HG02852 (cell line): ENCODE measurements at regions not wholly inside any gene's neighbourhood (a gene's known extent, or its start where the extent isn't known, plus 50 kb on each side); places are given as distances from the start of the nearest gene placed in this dataset.
"Not testable (repeated sequence)": the region's sequence is repeated elsewhere in the genome, so short reads cannot be mapped to it uniquely, and the experiment has no call there.

Source experiments
- ATAC-seq: cut with Tn5 transposase; IDR thresholded peaks from one replicate; pipeline ENCODE4 v1.9.1; 2021; ENCODE audit warnings: mild to moderate bottlenecking, moderate library complexity; ENCODE audit not compliant: unreplicated experiment

DNA sequence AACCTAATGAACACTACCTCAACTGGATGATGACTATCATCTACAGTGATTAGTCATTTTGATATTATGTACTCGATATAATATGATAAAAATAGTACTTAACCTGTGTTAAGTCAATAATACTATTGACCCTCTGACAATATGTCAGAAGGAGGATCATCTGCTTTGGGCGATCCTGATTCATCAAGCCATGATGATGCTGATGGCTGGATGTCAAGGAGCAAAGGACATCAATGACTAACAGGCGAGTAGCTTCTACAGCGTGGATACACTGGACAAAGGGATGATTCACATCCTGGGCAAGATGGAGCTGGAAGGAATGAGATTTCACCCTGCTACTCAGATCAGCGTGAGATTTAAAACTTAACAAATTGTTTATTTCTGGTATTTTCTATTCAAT is 94.4 kb upstream of the SKAP2 start:
- no peak for ATAC-seq

GRCh38 chr7:26955516-26955915 is 91.1 kb upstream of the SKAP2 start:
- ATAC-seq: no peak

- ATAC-seq: no peak
These were observed 90.6 kb upstream of the SKAP2 start for GRCh38 chr7:26954951-26955350.

DNA sequence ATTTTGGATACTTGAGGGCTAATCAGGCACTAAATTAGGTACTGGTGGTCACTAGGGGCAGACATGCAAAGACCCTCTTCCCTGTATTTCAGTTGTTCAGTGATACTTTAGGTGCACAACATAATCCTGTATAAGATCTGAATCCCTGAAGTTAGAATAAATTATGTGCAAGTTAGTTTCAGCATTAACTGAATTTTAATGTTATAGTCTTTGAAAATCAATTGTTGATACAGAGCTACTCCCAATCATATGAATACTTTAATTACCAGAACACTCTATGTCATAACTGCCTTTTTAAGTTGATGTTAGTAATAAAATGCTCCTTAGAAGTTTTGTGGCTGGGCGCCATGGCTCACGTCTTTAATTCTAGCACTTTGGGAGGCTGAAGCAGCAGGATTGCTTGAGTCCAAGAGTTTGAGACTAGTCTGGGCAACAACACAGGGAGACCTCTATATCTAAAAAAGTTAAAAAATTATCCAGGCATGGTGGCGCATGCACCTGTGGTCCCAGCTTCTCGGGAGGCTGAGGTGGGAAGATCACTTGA is 87.1 kb upstream of the SKAP2 start:
- no peak for ATAC-seq

DNA sequence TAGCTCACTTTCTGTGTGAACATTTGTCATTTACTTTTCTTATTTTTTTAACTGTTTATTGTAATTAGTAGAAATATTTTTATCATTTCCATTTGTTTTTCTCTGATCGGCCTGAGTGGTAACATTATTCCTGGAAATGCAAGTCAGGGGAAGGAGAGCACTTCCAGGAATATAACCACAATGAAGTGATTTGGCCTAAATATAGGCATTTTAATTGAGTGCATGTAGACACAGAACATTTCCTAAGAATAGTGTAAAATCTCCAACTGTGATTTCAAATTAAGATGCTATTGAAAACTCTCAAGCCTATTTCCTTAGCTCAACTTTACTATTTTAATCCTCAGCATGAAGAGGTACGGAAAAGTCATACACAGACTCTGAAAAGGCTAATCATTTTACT is 86.5 kb upstream of the SKAP2 start:
- no peak for ATAC-seq

DNA sequence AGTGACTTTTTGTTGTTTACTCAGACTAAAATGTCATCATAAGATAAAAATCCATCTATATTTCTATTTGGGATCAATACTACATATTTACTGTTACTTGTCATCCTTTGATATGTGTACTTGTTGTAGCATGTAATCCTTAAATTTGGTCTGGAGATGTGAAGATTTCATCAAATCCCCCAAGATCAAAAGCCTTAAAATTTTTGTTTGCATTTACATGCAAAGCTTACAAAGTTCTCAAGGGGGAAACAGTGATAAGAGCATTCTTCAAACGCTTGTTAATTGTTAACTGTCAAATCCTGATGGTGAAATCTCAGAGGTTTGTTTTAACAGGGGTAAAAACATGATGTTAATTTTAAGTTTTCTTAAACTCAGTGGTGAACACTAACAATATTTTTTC is 84.9 kb upstream of the SKAP2 start:
- no peak for ATAC-seq

- no peak for ATAC-seq
These were observed 84.3 kb upstream of the SKAP2 start for GRCh38 chr7:26948617-26949118.

DNA sequence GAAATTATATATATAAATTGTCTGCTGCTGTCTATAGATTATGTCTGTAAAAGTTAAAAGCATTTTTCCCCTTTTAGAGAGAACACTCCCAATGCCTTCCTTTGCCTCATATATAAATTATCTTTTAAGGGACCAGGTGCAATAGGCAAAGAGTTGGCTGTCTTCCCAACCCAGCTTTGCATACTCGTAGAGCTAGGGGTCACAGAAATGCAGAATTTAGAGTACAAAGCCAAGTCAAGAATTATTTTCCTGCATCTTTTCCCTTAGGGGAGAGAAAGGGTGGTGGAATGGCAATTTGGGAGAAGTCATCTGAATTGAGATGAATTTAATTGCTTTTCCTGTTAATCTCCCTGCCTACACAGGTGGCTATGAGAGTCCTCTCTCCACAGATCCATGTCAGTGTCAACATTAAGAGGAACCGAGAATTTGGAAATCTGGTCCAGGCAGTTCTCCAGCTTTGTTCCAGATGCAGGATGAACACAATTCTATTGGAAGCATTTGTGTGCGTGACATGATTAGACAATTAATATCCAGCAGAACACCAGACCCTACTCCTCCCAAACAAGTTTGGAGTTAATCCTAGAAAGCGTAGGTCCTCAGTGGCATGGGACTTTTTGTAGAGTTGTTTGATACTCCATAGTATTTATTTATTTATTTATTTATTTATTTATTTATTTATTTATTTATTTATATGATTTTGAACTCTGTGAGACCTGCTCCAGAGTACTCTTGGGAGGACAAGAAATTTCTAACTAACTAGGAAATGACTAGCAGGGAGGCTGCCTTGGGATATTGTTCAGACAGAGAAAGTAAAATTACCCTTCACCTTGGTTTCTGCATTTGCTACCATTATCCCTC is 80.3 kb upstream of the SKAP2 start:
- no peak for ATAC-seq

DNA sequence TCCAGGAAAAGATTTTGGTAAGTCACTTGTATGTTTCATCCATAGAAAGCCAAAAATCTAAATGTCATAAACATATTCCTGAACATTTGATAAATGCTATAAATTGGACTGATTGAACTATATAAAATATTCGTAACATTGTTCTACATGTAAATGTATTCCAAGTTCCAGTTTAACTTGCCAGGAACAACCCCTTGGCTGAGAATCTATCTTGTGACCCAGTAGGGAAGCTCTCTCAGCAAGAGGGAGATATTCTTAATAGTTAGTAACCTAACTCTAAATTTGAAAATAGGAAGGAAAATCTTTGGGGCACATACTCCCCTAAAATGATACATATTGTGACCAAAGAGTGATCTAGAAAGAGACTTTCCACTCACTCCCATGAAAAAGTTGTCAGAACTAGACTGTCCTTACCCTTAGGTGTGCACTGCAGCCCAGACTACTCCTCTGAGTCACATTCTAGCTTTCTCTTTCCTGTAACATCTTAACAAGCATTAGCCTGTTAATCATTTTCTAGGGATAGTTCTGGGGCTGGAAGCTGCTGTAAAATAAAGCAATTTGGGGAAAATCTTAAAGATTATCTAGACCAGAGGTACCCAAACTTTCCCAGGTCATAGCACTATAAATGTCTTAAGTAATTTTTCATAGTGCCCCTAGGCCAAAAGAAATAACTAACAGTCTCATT is 73.7 kb upstream of the SKAP2 start:
- no peak for ATAC-seq

DNA sequence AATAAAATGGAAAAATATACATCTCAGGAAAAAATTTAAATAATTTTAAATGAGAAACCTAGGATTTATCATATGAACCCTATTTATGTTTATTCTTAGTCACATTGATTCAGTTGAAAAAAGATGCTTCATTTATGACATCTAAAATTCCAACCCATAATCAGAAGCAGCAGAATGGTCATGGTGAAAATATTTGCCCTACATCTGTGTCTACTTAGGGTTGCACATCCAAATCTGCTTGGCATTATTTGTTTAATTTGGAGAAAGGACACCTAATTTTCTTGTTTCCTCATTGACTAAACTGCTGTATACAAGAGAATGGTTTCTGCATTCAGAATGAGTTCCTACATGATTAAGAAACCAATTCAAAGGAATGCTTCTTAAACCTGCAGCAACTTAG is 72.9 kb upstream of the SKAP2 start:
- no peak for ATAC-seq

GRCh38 chr7:26932616-26933015 is 68.2 kb upstream of the SKAP2 start:
- ATAC-seq: not testable (repeated sequence)

GRCh38 chr7:26930845-26931244 is 66.5 kb upstream of the SKAP2 start:
- ATAC-seq: no peak

GRCh38 chr7:26930201-26930600 is 65.8 kb upstream of the SKAP2 start:
- no peak for ATAC-seq

DNA sequence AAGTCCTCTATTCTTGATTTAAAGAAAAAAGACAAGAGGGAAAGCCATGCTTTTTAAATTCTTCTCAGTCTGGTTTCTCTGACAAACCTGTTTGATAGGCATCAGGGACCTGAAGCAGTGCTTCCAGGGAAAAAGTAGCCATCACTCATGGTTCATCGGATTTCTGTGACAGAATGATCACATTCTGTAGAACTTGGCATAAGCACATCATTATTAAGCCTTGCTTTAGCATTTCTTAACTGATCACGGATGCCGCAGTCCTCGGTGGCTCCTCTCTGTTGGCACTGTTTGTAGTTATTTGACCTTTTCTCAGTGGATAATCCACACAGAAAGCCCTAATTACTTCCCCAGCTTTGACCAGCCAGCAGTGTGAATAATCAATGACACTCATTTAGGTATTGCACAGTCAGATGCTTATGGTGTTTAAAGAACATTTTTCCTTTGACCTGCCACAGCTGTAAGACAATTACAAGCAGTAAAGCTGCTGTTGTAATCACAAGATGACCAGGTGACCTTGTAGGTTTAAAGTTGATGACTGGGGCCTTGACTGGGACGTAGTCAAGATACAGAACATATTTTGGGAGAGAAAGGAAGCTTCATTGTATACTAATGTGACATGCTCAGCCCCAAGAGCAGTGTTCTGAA is 64.4 kb upstream of the SKAP2 start:
- no peak for ATAC-seq

GRCh38 chr7:26925768-26926167 is 61.4 kb upstream of the SKAP2 start:
- no peak for ATAC-seq

GRCh38 chr7:26924149-26924767 is 59.9 kb upstream of the SKAP2 start:
- ATAC-seq: no peak

- ATAC-seq: no peak
These were observed 55.6 kb upstream of the SKAP2 start for GRCh38 chr7:26919906-26920493.

DNA sequence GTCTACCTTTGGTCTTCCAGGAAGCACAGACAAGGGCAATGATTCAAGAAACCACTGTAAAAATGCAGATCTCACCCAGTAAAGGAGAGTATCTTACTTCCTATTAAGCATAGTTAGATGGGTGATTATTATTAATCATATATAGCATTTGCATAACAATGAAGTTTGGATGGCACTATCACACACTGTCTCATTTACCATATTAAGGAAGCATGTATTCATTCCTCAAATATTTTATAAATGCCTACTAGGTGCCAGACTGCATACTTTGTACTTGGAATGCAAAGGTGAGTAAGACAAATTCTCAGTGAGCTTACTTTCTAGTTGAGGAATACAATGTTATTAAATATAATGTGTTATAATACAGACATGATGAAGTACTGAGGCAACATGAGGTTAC is 53.9 kb upstream of the SKAP2 start:
- ATAC-seq: no peak

DNA sequence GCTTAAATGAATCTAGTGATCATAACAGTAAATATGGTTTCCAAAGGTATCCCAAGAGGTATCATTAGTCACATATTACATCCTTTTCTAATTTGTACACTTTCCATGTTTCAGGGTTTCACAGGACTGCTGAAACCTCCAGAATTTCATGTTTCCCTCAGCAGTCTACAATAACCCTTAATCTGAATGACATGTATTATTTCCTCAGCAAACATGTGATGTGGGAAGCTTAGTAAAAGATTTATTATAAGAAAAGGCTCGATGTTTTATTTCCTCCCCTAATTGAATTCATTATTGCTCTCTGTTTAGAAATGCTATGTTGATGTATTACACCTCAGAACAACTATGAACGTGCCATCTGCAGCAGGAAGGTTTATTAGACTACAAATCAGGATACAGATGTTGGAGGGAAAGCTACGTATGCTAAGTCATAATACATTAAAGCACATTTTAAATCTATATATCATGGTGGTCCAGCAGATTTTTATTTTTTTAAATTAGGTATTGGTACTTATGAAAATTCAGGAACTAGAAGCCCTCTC is 52.5 kb upstream of the SKAP2 start:
- ATAC-seq: no peak

DNA sequence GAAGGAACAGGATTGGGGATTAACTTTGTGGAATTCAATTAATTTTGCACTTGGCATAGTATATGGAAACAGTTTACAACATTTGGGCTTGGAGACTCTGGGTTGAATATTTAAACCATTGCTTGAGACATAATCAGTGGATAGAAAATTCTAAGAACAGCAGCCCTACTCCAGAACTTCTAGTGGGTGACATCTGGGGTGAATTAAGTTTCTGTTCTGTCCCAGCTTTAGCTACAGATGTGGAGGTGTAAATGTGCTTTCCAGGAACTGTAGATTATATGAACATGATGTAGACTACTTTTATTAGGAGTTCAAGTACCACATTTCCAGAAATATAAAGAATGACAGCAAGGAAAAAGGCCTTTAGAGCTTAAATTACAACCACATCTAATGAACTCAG is 51.9 kb upstream of the SKAP2 start:
- ATAC-seq: no peak
